Activated CD4-positive, alpha-beta T cell treated with anti-CD3 and anti-CD28 coated beads, Interleukin-2, amount 50 U/mL, for 24 hours (primary cell): ENCODE measurements at regions not wholly inside any gene's neighbourhood (a gene's known extent, or its start where the extent isn't known, plus 50 kb on each side); places are given as distances from the start of the nearest gene placed in this dataset.

Source experiments
- DNase-seq, 2 donors: peaks; one replicate each; pipeline ENCODE4 v3.0.0-alpha.2; 2020; ENCODE audit warnings: low read depth in 1 of 2, low spot score in 1 of 2

GRCh38 chr22:47692811-47693210 lies 930.4 kb downstream of the TBC1D22A start:
- no peak for DNase-seq

- no peak for DNase-seq
These were observed 928.9 kb downstream of the TBC1D22A start for GRCh38 chr22:47691152-47691895.

GRCh38 chr22:47690586-47690985 lies 928.1 kb downstream of the TBC1D22A start:
- DNase-seq, result no peak

GRCh38 chr22:47690166-47690565 lies 927.7 kb downstream of the TBC1D22A start:
- no peak for DNase-seq

- no peak for DNase-seq
These were observed 925.3 kb downstream of the TBC1D22A start for GRCh38 chr22:47687776-47688175.

GRCh38 chr22:47687346-47687655 lies 924.9 kb downstream of the TBC1D22A start:
- no peak for DNase-seq

- no peak for DNase-seq
These were observed 924.3 kb downstream of the TBC1D22A start for GRCh38 chr22:47686594-47687345.

- DNase-seq, result no peak
These were observed 919.1 kb downstream of the TBC1D22A start for GRCh38 chr22:47681411-47682165.

GRCh38 chr22:47678636-47679287 lies 916.3 kb downstream of the TBC1D22A start:
- DNase-seq, result no peak

- DNase-seq, result no peak
These were observed 915.6 kb downstream of the TBC1D22A start for GRCh38 chr22:47678048-47678447.

- no peak for DNase-seq
These were observed 914.2 kb downstream of the TBC1D22A start for GRCh38 chr22:47676685-47677084.

GRCh38 chr22:47674600-47674999 lies 912.1 kb downstream of the TBC1D22A start:
- no peak for DNase-seq

GRCh38 chr22:47673557-47673956 lies 911.1 kb downstream of the TBC1D22A start:
- DNase-seq, result no peak

- DNase-seq, result no peak
These were observed 910.1 kb downstream of the TBC1D22A start for GRCh38 chr22:47672526-47672925.

GRCh38 chr22:47665151-47665550 lies 902.7 kb downstream of the TBC1D22A start:
- no peak for DNase-seq

GRCh38 chr22:47663615-47664605 lies 901.5 kb downstream of the TBC1D22A start:
- DNase-seq, result no peak

GRCh38 chr22:47659467-47660223 lies 897.2 kb downstream of the TBC1D22A start:
- no peak for DNase-seq

GRCh38 chr22:47658182-47658581 lies 895.7 kb downstream of the TBC1D22A start:
- DNase-seq, result no peak

- no peak for DNase-seq
These were observed 894.8 kb downstream of the TBC1D22A start for GRCh38 chr22:47657224-47657623.

GRCh38 chr22:47656806-47657205 lies 894.4 kb downstream of the TBC1D22A start:
- no peak for DNase-seq
